DMS153 (cell line): ENCODE measurements at regions not wholly inside any gene's neighbourhood (a gene's known extent, or its start where the extent isn't known, plus 50 kb on each side); places are given as distances from the start of the nearest gene placed in this dataset.
"Not testable (repeated sequence)": the region's sequence is repeated elsewhere in the genome, so short reads cannot be mapped to it uniquely, and the experiment has no call there.

ENCODE experiments used
- DNase-seq: peaks from one replicate; lab custom pipeline; 2025; lab: John Stamatoyannopoulos, UW

- no peak for DNase-seq
Observed at GRCh38 chr1:226461087-226461486, 53.2 kb upstream of the PARP1 start.

GRCh38 chr1:226463925-226464586 is 56.2 kb upstream of the PARP1 start:
- no peak for DNase-seq

- DNase-seq, result not testable (repeated sequence)
Observed at GRCh38 chr1:226464587-226464971, 56.7 kb upstream of the PARP1 start.

GRCh38 chr1:226466296-226466695 is 58.4 kb upstream of the PARP1 start:
- no peak for DNase-seq

DNA sequence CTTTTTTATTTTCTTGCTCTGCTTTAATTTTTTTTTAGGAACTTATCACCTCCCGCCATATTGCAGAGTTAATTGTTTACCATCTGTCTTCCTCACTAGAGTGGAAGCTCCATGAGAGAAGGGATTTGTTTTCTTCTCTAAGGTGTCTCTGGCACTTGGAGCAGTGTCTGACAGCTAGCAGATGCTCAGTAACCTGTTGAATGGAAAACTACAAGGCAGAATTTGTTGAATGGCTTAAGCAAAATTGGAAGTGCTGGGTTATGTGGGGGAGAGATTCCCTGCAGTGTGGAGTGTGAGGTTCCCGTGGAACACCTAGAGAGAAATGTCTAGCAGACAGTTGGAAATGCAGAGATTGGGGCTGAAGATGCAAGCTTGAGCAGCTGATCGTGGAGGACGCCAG is 59.5 kb upstream of the PARP1 start:
- DNase-seq, result no peak

- no peak for DNase-seq
Observed at GRCh38 chr1:226470921-226471866, 63.3 kb upstream of the PARP1 start.

GRCh38 chr1:226473325-226473724 is 65.4 kb upstream of the PARP1 start:
- DNase-seq, result no peak

DNA sequence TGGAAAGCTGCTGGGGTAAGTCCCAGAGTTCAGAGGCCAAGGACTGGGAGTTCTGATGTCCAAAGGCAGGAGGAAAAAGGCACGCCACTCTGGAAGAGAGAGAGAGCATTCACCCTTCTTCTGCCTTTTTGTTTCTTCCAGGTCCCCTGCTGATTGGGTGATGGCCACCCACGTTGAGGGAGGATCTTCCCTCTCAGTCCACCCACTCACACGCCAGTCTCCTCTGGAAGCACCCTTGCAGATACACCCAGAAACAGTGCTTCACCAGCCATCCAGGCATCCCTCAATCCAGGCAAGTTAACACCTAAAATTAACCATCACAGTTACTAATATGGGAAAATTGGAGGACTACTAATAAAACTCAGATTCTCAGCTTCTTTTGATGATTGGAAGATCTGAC is 66.1 kb upstream of the PARP1 start:
- no peak for DNase-seq

DNA sequence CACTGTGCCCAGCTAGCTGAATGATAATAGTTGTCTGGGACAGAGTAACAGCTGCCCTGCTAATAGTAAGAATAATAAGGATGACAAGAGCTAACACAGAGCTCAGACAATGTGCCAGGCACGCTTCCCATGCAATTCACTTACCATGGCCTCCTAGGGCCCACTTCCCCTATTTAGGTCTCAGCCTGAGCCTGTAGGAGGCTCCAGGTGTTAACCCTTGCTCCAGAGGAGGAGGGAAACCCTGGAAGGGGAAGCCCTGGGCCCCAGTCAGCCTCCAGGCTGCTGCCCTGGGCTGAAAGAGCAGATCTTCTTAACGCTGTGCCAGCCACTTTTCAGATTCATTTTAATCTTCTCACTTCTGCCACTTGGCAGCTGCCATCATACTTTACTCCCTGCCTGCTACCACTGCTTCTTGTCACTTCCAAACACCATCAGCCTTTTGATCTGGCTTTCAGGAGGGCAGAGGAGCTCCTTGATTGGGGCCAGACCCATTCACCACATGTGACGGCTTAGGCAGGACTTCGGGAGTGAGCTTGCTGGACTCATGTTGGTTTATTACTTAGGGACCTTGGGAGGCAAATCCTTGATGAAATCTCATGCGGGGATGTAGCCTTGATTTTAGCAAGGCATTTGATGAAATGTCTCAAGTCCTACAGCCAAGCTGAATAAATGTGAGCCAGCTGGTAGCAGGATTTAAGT is 66.7 kb upstream of the PARP1 start:
- no peak for DNase-seq

DNA sequence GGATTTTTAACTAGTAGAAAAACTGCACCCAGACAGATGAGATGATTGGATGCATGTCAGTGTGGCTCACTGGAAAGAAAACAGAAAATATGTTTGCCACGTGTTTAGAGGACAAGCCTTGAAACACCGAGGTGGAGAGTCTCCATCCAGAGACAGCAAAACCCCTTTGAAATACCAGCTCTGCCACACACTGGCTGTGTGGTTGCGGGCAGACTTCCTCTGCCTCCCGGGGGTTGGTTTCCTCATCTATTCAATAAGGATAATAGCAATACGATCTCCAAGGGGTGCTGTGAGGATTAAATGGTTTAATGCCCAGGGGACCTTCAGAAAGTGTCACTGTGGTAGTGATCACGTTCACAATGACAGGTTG is 67.2 kb upstream of the PARP1 start:
- no peak for DNase-seq

DNA sequence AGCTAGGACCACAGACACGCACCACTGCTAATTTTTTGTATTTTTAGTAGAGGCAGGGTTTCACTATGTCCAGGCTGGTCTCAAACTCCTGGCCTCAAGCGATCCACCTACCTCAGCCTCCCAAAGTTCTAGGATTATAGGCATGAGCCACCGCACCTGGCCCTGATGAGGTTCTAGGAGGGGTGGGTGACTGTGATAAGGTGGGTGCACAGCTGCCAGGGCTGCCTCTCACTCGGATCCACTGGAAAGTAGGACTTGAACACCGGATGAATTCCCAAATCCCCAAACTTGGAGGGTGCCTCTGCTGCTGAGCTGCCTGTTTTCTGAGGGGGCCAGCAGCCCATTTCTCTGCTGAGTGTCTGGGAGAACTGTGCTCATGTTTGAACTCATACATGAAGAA is 68.2 kb upstream of the PARP1 start:
- no peak for DNase-seq

DNA sequence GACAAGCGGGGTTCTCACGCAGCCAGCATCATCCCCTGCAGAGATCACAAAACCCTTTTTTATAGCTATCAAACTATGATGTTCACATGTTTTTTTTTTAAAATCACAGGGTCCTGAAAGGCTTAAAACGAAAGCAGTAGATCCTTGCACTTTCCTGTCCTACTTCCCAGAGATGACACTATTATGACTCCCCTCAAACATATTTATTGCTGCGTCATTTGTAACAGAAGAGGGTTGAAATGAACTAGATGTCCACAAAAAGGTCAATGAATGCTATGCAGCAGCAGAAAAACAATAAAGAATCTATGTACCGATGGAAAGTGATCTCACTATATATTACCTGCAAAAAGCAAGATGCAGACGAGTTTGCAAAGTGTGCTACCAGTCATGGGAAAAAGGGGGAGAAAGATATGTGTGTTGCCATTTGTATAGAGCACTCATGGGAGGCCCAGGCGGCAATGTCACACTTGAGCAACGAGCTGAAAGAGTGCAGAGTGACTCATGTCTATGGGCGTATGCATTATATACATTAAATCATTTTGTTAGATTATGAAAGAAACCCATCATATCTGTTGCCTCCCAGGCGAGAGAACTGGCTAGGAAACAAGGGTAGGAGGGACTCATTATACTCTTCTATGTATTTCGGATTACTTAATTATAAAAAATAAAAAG is 68.9 kb upstream of the PARP1 start:
- DNase-seq, result no peak

- DNase-seq, result no peak
Observed at GRCh38 chr1:226479474-226479873, 69.1 kb upstream of the STUM start.

GRCh38 chr1:226480461-226480860 is 68.1 kb upstream of the STUM start:
- DNase-seq, result no peak

DNA sequence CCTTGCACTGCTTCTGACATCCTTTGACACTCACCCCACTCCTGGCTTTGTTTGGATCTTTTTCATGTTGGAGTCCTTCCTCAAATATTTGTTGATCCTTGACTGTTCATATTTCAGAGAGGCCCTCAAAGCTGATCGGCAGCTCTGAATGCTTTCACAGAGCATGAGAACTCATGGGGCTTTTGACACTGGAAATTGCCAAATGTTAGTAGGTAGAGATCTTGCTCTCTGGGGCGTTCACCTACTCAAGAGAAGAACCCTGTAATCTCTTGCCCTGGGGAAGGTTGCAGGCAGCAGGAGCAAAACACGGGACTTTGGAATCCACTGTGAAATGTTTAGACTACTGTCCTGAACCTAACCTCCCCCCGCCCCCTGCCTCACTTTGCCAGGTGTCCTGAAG is 67.4 kb upstream of the STUM start:
- DNase-seq, result no peak

GRCh38 chr1:226482196-226482595 is 66.4 kb upstream of the STUM start:
- no peak for DNase-seq

GRCh38 chr1:226482975-226483700 is 65.4 kb upstream of the STUM start:
- no peak for DNase-seq

DNA sequence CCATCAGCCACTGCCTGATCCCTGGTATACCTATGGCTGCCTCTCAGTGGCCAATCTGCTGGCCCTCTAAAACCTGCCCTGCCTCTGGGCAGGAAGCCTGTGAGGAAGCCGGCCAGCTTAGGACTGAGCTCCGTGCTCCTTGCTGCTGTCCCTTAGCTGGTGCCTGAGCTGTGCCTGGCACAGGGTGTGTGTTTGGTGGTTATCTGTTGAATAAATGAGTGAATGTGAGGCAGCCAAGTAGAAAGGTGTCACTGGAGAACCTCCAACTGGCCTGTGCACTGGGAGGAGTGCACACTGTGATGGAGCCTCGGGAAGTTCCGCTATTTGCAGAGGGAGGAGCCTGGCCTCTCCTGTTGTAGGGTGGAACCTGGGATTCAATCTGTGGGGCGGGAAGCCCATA is 63.4 kb upstream of the STUM start:
- no peak for DNase-seq

- no peak for DNase-seq
Observed at GRCh38 chr1:226486161-226486560, 62.4 kb upstream of the STUM start.

GRCh38 chr1:226487921-226488320 is 60.6 kb upstream of the STUM start:
- DNase-seq, result no peak

DNA sequence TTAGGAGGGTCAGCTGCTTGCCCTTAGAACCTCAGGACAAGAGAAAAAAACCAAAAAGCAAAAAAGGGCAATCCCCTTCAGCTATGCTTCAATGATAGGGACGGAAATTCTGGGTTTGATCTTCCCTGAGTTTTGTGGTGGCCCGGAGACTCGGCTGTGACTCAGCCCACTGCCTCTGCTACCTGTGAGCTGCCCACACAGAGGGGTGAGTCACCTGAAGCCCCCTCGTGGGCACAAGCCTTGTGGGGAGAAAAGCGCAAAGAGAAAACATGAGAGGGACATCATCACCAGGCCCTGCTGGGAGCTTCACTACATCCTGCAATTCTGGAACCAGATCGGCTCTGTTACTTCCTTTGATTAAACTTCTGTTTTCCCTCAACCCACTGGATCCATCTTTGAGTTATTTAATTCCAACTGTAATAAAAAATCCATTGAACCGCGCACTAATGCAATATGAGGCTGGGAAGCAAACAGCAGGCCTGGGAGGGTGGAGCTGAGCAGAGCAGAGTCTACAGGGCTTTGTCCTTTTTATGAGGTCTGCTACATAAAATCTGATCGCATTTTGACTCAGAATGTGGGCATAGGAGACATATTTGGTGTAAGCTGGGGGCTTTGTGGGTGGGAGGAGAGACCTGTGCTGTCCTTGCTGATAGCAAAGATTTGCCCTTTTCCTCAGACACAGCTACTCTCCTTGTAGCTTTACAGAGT is 58.7 kb upstream of the STUM start:
- no peak for DNase-seq
